Epithelial cell of esophagus (primary cell): ENCODE measurements at regions not wholly inside any gene's neighbourhood (a gene's known extent, or its start where the extent isn't known, plus 50 kb on each side); places are given as distances from the start of the nearest gene placed in this dataset.
"Not testable (repeated sequence)": the region's sequence is repeated elsewhere in the genome, so short reads cannot be mapped to it uniquely, and the experiment has no call there.

ENCODE experiments used
- DNase-seq: peaks from one replicate; pipeline ENCODE4 v3.0.0; 2010; ENCODE audit warnings: low read depth
- H3K4me3 ChIP-seq: 2 replicates; pipeline ENCODE4 v1.5.1; 2011; ENCODE audit warnings: mild to moderate bottlenecking, low read length, control low read depth
- CTCF ChIP-seq: IDR thresholded peaks from 2 replicates; pipeline ENCODE4 v1.5.1; 2011; ENCODE audit warnings: low read depth, mild to moderate bottlenecking, low read length, control low read depth, inconsistent platforms; ENCODE audit not compliant: insufficient read depth; ENCODE audit errors: missing control alignments

DNA sequence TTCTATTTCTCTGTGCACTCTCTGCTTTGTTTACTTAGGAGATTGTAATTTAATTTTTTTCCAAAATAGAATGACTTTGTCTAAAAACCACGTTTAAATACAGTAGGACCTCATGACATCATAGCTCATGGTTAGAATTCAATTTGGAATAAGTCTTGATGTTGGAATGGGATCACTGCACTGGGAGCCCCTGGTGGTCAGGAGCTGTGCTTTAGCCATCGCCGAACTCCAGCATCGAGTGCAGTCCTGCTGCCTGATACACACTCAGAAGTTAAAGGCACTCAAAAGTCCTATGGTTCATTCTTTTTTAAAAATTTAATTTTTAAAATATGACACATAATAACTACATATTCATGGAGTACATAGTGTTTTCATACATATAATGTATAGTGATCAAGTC lies 75.1 kb downstream of the TEX35 start:
- no peak for DNase-seq
- no peak overlapping the region for H3K4me3 ChIP-seq
- no peak for TF ChIP-seq CTCF

- not testable (repeated sequence) for DNase-seq, H3K4me3 ChIP-seq
These were observed 76.1 kb downstream of the TEX35 start for GRCh38 chr1:178589042-178589441.

GRCh38 chr1:178591811-178592210 lies 78.9 kb downstream of the TEX35 start:
- not testable (repeated sequence) for DNase-seq, H3K4me3 ChIP-seq

GRCh38 chr1:178593515-178593914 lies 80.6 kb downstream of the TEX35 start:
- H3K4me3 ChIP-seq = no peak overlapping the region
- DNase-seq = no peak
- TF ChIP-seq CTCF = no peak

DNA sequence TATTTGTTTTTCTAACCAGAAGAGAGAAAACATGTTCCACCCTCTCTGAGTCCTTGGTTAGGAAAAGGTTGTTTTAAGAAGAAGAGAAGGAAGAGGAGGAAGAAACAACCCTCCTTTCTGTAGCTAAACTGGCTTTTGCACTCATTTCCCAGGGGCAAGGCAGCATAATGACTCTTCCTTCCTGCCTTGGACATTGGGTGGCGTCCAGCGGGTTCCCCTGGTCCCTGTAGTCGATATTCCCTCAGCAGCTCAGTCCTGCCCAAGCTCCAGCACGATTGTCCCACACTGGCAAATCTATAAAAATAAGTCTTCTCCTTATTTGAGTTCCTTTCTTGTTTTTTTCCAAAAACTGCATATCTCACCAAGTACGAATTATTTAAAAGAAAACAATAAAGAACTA lies 81.2 kb downstream of the TEX35 start:
- no peak overlapping the region for H3K4me3 ChIP-seq
- TF ChIP-seq CTCF = no peak

GRCh38 chr1:178595491-178595890 lies 82.6 kb downstream of the TEX35 start:
- DNase-seq = no peak
- TF ChIP-seq CTCF = no peak

More for the DNA sequence above, 81.2 kb downstream of the TEX35 start:
- DNase-seq = no peak

GRCh38 chr1:178599087-178599486 lies 86.2 kb downstream of the TEX35 start:
- TF ChIP-seq CTCF = no peak
- no peak for DNase-seq
- H3K4me3 ChIP-seq = no peak overlapping the region

More at GRCh38 chr1:178595491-178595890, 82.6 kb downstream of the TEX35 start:
- no peak overlapping the region for H3K4me3 ChIP-seq

GRCh38 chr1:178599745-178600144 lies 86.8 kb downstream of the TEX35 start:
- no peak overlapping the region for H3K4me3 ChIP-seq
- no peak for DNase-seq
- TF ChIP-seq CTCF = no peak
